ENCODE measurements at regions not wholly inside any gene's neighbourhood (a gene's known extent, or its start where the extent isn't known, plus 50 kb on each side); places are given as distances from the start of the nearest gene placed in this dataset.

GRCh38 chr6:6969761-6970223 lies 138.0 kb upstream of the RREB1 start (continued):
- peak; percentile 90 for TF ChIP-seq ZNF592 (IDR thresholded peaks at IDR 0.05)
- TF ChIP-seq IRF2 (CRISPR knock-in tag; IDR thresholded peaks at IDR 0.05): no peak
- peak; percentile 65 for TF ChIP-seq ATF3 (IDR thresholded peaks at IDR 0.05)
- no peak for TF ChIP-seq ATF3 (CRISPR knock-in tag; conservative IDR thresholded peaks at IDR 0.05)
- 0 out of 2 replicates have a peak, but pooled peaks have one; percentile 47 for TF ChIP-seq C11orf30 (IDR thresholded peaks at IDR 0.05; ENCODE audit: low read depth)
- TF ChIP-seq E2F6 (IDR thresholded peaks at IDR 0.05; ENCODE audit: borderline replicate concordance in 1 of 2, extremely low read depth in 1 of 2, insufficient read depth in 1 of 2, insufficient read length in 1 of 2, low read depth in 1 of 2, low read length in 1 of 2, poor library complexity in 1 of 2, severe bottlenecking in 1 of 2): peak; percentile 48 to 81
- TF ChIP-seq JUN (IDR thresholded peaks at IDR 0.05; ENCODE audit: borderline replicate concordance, low read depth, low read length): 0 out of 2 replicates have a peak, but pooled peaks have one; percentile 49
- no peak for TF ChIP-seq JUN (CRISPR knock-in tag; IDR thresholded peaks at IDR 0.05; ENCODE audit: borderline replicate concordance)
- TF ChIP-seq NFE2 (IDR thresholded peaks at IDR 0.05; ENCODE audit: low read depth): peak; percentile 68
- peak; percentile 76 for TF ChIP-seq L3MBTL2 (IDR thresholded peaks at IDR 0.05)
- TF ChIP-seq ELF1 (tag; IDR thresholded peaks at IDR 0.05): no peak
- peak; percentile 95 for TF ChIP-seq CREB3L1 (IDR thresholded peaks at IDR 0.05; ENCODE audit: borderline replicate concordance, low read depth)
- 0 out of 2 replicates have a peak, but pooled peaks have one; percentile 23 for TF ChIP-seq RUNX1 (IDR thresholded peaks at IDR 0.05; ENCODE audit: low read depth)
- TF ChIP-seq E2F5 (CRISPR knock-in tag; IDR thresholded peaks at IDR 0.05): no peak
- peak; percentile 57; the same call in 1 of the 2 replicates for TF ChIP-seq CREM (IDR thresholded peaks at IDR 0.05; ENCODE audit: low read depth)
- TF ChIP-seq EP400 (IDR thresholded peaks at IDR 0.05): peak; percentile 58; the same call in 1 of the 2 replicates
- peak; percentile 87 for TF ChIP-seq MAX (CRISPR knock-in tag; IDR thresholded peaks at IDR 0.05)
- TF ChIP-seq STAG1 (CRISPR knock-in tag; IDR thresholded peaks at IDR 0.05; ENCODE audit: borderline replicate concordance): no peak
- no peak for TF ChIP-seq HDAC6 (IDR thresholded peaks at IDR 0.05; ENCODE audit: low read depth, low read length)

Data from K562 (cell line).